ENCODE measurements at regions not wholly inside any gene's neighbourhood (a gene's known extent, or its start where the extent isn't known, plus 50 kb on each side); places are given as distances from the start of the nearest gene placed in this dataset.
A peak's percentile ranks its signal among the peaks of the same experiment; 100 is the strongest.
"Not testable (repeated sequence)": the region's sequence is repeated elsewhere in the genome, so short reads cannot be mapped to it uniquely, and the experiment has no call there.

DNA sequence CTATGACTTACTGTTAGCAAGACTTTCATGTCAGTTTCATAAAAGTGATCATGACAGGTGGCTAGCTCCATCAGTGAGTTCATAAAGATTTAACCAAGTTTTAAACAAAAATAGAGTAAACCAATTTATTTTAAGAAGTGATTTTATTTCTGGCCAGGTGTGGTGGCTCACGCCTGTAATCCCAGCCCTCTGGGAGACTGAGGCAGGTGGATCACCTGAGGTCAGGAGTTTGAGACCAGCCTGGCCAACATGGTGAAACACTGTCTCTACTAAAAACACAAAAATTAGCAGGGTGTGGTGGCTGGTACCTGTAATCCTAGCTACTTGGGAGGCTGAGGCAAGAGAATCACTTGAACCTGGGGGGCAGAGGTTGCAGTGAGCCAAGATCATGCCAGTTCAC is 111.4 kb upstream of the MAP2 start:
- DNase-seq = not testable (repeated sequence)

GRCh38 chr2:209314653-209315052 is 109.2 kb upstream of the MAP2 start:
- no peak for DNase-seq

DNA sequence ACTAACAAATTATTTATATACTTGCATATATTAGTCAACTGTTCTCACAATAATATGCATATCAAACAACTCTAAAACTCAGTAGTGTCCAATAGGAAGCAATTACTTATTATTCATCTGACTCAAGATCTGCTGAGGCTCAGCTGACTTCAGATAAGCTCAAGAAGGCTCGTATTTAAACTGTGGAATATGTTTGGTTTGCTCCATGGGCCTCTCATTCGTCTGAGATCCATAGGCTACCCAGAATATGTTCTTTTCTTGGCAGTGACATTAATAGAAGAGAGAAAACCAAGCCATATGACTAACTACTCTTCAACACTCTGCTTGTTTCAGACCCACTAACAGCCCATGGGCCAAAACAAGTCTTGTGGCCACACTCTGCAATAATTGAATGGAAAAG is 107.7 kb upstream of the MAP2 start:
- DNase-seq = no peak

GRCh38 chr2:209321076-209321475 is 102.8 kb upstream of the MAP2 start:
- no peak for DNase-seq

DNA sequence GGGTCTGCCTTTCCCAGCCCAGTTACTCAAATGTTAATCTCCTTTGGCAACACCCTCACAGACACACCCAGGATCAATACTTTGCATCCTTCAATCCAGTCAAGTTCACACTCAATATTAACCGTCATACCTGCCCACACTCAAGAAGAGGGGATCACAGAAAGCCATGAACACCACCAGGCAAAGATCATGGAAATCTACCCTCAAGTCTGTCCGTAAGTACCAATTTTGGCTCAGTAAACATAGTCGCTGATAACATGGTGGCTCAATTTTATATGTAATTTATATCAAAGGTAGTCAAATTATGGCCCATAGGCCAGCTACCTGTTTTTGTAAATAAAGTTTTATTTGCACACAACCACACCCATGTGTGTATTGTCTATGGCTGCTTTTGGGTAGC is 102.3 kb upstream of the MAP2 start:
- DNase-seq = no peak

DNA sequence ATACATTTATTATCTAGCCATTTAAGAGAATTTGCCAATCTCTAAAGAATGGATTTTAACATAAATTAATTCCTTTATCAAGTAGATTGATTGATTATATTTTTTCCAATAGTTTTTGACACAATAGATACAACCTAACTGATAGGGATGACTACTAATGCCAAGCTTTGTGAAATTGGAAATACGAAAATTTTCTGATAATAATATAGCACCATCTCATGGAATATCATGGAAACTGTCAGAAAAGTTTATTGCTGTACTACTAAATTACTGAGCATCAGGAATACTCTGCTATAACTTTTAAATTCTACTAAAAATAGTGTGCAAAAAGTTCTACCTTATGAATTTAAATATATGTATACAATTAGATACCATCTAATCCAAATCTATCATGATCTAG is 101.8 kb upstream of the MAP2 start:
- no peak for DNase-seq

DNA sequence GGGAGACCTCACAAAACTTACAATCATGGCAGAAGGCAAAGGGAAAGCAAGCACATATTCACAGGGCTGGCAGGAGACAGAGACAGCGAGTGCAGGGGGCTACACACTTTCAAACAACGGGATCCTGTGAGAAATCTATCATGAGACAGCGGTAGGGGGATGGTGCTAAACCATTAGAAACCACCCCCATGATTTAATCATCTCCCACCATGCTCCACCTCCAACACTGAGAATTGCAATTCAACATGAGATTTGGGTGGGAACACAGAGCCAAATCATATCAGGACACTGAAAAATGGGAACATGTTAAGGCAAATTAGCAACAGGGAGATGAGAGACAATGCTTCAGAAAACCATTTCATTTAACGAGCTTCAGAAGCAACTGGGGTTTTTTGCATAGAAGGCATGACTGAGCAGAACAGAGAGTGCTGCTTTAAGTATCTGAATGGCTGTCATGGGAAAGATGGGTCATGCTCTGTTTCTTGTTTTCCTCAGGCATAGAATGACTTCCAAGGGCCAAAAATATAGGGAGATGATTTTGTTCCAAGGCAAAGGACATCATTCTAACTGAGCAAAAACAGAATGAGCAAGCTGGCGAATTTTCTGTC is 100.8 kb upstream of the MAP2 start:
- DNase-seq = no peak

- no peak for DNase-seq
These were observed 100.1 kb upstream of the MAP2 start for GRCh38 chr2:209323738-209324137.

GRCh38 chr2:209324281-209324680 is 99.6 kb upstream of the MAP2 start:
- no peak for DNase-seq

GRCh38 chr2:209331291-209331844 is 92.5 kb upstream of the MAP2 start:
- no peak for DNase-seq

GRCh38 chr2:209334188-209335017 is 89.4 kb upstream of the MAP2 start:
- peak; percentile 59 for DNase-seq

DNA sequence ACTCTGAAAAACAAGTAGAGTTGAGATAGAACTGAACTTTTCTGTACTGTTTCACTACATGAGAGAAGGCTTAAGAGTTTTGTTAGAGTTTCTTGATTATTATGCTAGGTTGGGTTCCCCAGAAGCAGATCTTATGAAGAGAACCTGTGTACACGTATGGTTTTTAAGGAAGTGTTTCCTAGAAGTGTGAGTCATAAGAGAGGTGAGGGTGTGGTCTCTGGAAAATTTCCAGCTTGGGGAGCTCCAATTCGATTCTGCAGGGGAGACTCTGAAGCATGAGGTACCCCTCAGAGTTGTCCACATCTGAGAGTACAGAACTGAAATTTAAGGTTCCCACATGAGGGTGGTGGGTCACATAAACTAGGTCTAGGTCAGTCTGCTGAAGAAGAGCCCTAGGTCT is 83.3 kb upstream of the MAP2 start:
- DNase-seq = no peak

- no peak for DNase-seq
These were observed 79.5 kb upstream of the MAP2 start for GRCh38 chr2:209344349-209344748.

DNA sequence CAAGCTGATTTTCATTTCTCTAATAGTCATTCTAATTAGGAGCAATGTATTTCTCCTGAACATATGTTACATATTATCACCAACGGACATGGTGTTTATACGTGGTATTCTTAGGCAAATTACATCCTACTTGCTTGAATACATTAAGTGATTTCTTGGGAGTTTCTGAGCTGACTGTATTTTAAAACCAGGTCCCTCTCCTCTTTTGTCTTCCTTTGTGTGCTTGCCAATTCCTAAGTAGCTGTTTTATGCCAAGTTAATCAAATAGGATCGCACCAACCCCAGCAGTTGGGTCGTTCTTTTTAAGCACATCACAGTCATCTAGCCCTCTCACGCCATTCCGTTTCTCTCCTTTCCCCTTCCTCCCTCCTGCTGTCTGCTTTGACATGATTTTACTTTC is 75.4 kb upstream of the MAP2 start:
- no peak for DNase-seq

DNA sequence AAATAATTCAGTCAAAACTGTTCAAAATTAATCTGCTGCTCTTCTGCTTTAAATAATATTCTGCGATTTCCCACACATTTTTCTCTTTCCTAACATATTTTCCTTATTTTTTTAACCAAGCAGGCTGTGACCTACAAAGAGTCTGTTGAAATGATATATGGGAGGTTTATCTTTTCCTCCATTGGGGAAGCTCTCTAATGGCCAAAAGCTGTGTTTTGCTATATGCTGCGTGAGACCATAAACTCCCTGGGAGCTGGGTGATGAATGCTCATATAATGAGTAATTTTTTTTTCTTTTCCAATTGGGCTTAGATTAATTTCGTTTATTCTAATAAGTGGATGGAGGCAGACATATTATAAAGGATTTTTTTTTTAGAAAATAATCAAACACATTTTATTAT is 72.2 kb upstream of the MAP2 start:
- no peak for DNase-seq

- DNase-seq = no peak
These were observed 64.9 kb upstream of the MAP2 start for GRCh38 chr2:209358992-209359391.

- DNase-seq = no peak
These were observed 56.6 kb upstream of the MAP2 start for GRCh38 chr2:209367075-209367747.

DNA sequence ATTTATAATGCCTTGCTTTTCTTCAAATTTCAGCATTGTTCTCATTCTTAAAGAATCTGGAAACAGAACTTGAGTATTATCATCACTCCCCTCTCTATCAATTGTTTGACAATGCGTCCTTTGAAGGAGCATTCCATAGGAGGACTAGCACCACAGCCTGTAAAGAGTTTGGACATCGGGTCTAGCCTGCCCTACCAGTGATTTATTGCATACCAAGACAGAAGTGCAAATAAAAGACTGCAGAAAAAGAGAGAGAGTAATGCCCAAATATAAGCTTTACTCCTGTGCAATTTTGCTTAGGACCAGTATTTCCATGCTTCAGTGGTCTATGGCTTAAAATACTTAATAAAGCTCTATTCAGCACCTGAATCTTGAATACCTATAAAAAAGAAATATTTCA is 55.4 kb upstream of the MAP2 start:
- no peak for DNase-seq

DNA sequence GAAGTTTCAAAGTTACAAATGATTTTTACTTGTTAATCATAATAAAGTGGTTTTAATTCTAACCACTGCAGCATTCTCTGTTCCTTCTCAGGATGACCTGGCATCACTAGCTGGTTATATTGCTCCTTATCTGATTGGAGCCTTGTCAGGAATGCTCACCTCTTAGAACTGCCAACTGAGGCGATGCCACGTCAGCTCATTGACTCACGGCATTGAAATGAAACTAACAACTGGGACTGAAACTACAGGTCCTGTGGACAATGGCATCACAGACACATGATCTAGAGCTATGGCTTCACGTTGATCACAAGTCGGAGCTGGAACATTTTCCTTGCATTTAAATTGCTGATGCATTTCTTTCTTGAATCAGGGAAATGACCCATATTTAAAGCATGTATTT is 54.9 kb upstream of the MAP2 start:
- DNase-seq = peak; percentile 7

DNA sequence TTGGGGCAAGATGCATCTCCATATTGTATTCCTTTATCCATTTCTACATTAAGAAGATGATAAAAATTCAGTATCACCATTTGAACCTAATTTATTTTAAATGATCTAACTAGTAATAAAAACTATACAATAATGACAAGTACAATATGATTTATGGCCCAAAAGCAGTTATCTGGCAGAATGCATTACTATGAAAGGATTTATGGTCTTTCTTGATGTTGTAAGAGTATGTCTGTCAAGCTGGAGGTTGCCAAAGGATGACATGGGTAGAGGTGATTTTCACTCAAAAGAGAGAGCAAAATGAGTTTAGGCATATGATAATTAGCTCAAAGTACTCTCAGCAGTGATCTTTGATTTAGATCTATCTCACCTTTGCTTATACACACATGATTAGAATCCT is 54.2 kb upstream of the MAP2 start:
- no peak for DNase-seq

DNA sequence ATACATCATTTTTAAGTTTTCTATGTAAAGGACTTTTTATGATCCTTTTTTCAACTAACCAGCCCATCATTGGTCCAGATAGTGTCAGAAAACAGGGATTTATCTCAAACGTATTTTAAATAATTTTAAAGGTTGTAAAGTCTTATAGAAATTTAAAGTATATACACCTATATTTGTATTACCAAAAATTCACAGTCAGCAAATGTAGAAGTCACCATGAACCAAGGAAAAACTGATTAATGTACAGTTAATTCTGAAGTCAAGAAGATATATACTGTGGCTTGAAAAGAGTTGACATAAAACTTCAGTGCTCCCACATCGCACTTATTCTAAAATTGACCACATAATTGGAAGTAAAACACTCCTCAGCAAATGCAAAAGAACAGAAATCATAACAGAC is 52.4 kb upstream of the MAP2 start:
- no peak for DNase-seq
